ENCODE measurements at regions not wholly inside any gene's neighbourhood (a gene's known extent, or its start where the extent isn't known, plus 50 kb on each side); places are given as distances from the start of the nearest gene placed in this dataset.

DNA sequence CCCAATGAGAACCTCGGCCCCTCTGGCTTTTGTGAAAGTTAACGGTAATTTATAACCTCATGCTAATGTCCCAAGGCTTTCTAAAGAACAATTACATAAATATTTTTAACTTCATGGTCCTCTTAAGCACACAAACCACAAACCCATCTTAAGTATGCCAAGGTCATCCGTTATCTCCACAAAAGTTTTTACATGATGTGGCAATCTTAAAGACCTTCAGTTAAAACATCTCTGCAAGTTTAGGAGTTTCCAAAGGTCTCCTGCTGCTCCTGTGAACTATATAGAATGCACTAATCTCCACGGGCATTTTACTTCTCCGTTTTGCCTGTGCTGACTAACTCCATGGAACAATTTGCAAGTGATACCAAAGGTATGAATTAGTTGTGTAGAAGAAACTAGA lies 228.2 kb downstream of the TLE1 start:
- Histone ChIP-seq H3K4me2 (ENCODE audit: low read depth, low read length, poor library complexity, severe bottlenecking) (no peak overlapping the region), H4K20me1 (ENCODE audit: low read depth, low read length) (no peaks in the 10 kb centered on the region), H3K27ac (ENCODE audit: low read depth, low read length) (no peak overlapping the region), H3K4me3 (ENCODE audit: insufficient read depth, low read length, poor library complexity, severe bottlenecking) (no peak overlapping the region), H3K9me3 (ENCODE audit: insufficient read depth, low read length) (no peaks in the 10 kb centered on the region), H3F3A (ENCODE audit: insufficient read depth) (no peaks in the 10 kb centered on the region), H3K27me3 (ENCODE audit: low read length) (no peaks in the 10 kb centered on the region), H3K9me2 (replicated peaks; ENCODE audit: insufficient read depth, low read length) (no peaks in the 10 kb centered on the region), H3K36me3 (ENCODE audit: low read length) (no peaks in the 10 kb centered on the region), H3K9ac (ENCODE audit: low read length) (no peak overlapping the region), H2AFZ (ENCODE audit: low read depth, low read length, severe bottlenecking) (no peak overlapping the region), H3K79me2 (ENCODE audit: insufficient read depth, low read length) (no peaks in the 10 kb centered on the region)
- TF ChIP-seq EZH2phosphoT487 (conservative IDR thresholded peaks at IDR 0.05; ENCODE audit: low read length) = no peak
- TF ChIP-seq, protein P1, sequence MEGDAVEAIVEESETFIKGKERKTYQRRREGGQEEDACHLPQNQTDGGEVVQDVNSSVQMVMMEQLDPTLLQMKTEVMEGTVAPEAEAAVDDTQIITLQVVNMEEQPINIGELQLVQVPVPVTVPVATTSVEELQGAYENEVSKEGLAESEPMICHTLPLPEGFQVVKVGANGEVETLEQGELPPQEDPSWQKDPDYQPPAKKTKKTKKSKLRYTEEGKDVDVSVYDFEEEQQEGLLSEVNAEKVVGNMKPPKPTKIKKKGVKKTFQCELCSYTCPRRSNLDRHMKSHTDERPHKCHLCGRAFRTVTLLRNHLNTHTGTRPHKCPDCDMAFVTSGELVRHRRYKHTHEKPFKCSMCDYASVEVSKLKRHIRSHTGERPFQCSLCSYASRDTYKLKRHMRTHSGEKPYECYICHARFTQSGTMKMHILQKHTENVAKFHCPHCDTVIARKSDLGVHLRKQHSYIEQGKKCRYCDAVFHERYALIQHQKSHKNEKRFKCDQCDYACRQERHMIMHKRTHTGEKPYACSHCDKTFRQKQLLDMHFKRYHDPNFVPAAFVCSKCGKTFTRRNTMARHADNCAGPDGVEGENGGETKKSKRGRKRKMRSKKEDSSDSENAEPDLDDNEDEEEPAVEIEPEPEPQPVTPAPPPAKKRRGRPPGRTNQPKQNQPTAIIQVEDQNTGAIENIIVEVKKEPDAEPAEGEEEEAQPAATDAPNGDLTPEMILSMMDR (IDR thresholded peaks at IDR 0.05; ENCODE audit: insufficient read depth, low read length, poor library complexity, severe bottlenecking) = no peak

DNA sequence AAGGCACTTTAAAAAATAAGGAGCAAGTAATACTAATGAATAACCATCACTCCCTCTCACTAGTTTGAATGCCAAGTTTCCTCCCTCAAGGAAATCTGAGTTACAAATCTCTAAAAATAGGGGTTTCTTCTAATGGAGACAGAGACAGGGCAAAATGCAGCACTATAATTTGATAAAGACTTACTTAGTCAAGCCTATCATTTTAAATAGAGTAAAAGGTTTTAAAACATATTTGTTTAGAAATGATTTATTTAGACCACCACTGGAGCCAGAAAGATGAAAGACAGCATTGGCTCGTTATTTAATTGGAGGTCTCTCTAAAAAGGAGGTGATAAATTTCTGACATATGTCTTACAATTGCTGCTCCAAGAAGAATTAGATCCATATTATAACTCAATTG lies 228.7 kb downstream of the TLE1 start:
- no peaks in the 10 kb centered on the region for H3K36me3 ChIP-seq (ENCODE audit: low read length)
- H3K4me2 ChIP-seq (ENCODE audit: low read depth, low read length, poor library complexity, severe bottlenecking) = no peak overlapping the region
- no peak overlapping the region for H3K27ac ChIP-seq (ENCODE audit: low read depth, low read length)
- no peaks in the 10 kb centered on the region for H3K79me2 ChIP-seq (ENCODE audit: insufficient read depth, low read length)
- no peaks in the 10 kb centered on the region for H3K9me2 ChIP-seq (replicated peaks; ENCODE audit: insufficient read depth, low read length)
- H3K9me3 ChIP-seq (ENCODE audit: insufficient read depth, low read length) = no peaks in the 10 kb centered on the region
- no peak overlapping the region for H3K4me3 ChIP-seq (ENCODE audit: insufficient read depth, low read length, poor library complexity, severe bottlenecking)
- TF ChIP-seq, protein P1 (IDR thresholded peaks at IDR 0.05; ENCODE audit: insufficient read depth, low read length, poor library complexity, severe bottlenecking) = no peak
- no peak for TF ChIP-seq EZH2phosphoT487 (conservative IDR thresholded peaks at IDR 0.05; ENCODE audit: low read length)
- no peaks in the 10 kb centered on the region for H3K27me3 ChIP-seq (ENCODE audit: low read length)
- no peak overlapping the region for H2AFZ ChIP-seq (ENCODE audit: low read depth, low read length, severe bottlenecking)
- H3K9ac ChIP-seq (ENCODE audit: low read length) = no peak overlapping the region
- no peaks in the 10 kb centered on the region for H4K20me1 ChIP-seq (ENCODE audit: low read depth, low read length)
- no peaks in the 10 kb centered on the region for H3F3A ChIP-seq (ENCODE audit: insufficient read depth)

DNA sequence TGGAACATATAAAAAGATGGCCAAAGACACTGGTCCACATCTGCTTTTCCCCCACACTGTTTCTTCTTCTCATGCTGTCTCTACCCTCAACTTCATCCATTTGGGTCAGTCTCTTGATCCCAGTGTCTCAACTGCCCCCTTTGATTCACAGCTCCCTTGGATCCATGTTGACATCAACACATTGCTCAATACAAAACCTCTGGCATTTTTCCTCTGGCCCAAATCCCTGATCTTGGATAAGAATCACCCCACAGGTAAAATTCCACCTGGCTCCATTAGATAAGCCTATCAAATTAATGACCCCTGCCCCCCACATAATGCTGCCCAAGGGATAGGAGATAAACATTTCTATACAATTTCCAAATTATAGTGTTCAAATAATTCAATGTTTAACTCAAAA lies 229.8 kb downstream of the TLE1 start:
- Histone ChIP-seq H3K27ac (ENCODE audit: low read depth, low read length) (no peak overlapping the region), H3K4me2 (ENCODE audit: low read depth, low read length, poor library complexity, severe bottlenecking) (no peak overlapping the region), H2AFZ (ENCODE audit: low read depth, low read length, severe bottlenecking) (no peak overlapping the region), H4K20me1 (ENCODE audit: low read depth, low read length) (no peaks in the 10 kb centered on the region), H3F3A (ENCODE audit: insufficient read depth) (no peaks in the 10 kb centered on the region), H3K9me3 (ENCODE audit: insufficient read depth, low read length) (no peaks in the 10 kb centered on the region), H3K9me2 (replicated peaks; ENCODE audit: insufficient read depth, low read length) (no peaks in the 10 kb centered on the region), H3K27me3 (ENCODE audit: low read length) (no peaks in the 10 kb centered on the region), H3K4me3 (ENCODE audit: insufficient read depth, low read length, poor library complexity, severe bottlenecking) (no peak overlapping the region), H3K9ac (ENCODE audit: low read length) (no peak overlapping the region), H3K79me2 (ENCODE audit: insufficient read depth, low read length) (no peaks in the 10 kb centered on the region), H3K36me3 (ENCODE audit: low read length) (no peaks in the 10 kb centered on the region)
- TF ChIP-seq, protein P1 (IDR thresholded peaks at IDR 0.05; ENCODE audit: insufficient read depth, low read length, poor library complexity, severe bottlenecking) = no peak
- no peak for TF ChIP-seq EZH2phosphoT487 (conservative IDR thresholded peaks at IDR 0.05; ENCODE audit: low read length)
